ENCODE measurements at regions not wholly inside any gene's neighbourhood (a gene's known extent, or its start where the extent isn't known, plus 50 kb on each side); places are given as distances from the start of the nearest gene placed in this dataset.

DNA sequence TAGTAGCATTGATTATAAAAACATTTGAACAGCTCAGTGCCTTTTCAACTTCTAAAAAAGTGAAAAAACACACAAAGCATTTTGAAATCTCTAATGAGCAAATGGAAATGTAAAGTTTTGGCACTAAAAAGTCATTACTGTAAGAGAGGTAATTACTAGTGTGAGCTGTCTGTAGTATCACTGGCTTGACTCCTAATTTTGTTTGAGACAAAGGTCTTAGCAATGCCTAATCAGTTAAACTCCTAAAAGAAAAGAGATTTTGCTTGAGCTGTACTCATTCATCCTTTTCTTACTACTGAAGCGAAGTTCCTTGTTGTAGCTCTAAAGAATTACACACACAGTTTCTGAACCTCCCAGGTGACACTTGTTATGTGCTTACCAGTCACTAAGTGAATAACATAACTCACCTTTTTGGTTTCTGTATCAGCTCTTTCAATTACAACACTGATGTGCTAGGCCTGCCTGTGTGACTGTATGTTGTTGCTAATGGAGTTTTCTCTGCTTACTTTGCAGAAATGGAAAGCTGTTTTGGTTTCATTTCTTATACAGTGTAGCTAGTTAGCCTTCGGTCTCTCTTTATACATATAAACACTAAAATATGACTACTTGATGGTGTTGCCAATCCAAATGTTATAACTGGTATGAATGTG, 924.4 kb upstream of the TENM4 start:
- TF ChIP-seq POLR2A (IDR thresholded peaks at IDR 0.05) (no peak), EP300 (IDR thresholded peaks at IDR 0.05) (no peak)
- TF ChIP-seq, protein P1, sequence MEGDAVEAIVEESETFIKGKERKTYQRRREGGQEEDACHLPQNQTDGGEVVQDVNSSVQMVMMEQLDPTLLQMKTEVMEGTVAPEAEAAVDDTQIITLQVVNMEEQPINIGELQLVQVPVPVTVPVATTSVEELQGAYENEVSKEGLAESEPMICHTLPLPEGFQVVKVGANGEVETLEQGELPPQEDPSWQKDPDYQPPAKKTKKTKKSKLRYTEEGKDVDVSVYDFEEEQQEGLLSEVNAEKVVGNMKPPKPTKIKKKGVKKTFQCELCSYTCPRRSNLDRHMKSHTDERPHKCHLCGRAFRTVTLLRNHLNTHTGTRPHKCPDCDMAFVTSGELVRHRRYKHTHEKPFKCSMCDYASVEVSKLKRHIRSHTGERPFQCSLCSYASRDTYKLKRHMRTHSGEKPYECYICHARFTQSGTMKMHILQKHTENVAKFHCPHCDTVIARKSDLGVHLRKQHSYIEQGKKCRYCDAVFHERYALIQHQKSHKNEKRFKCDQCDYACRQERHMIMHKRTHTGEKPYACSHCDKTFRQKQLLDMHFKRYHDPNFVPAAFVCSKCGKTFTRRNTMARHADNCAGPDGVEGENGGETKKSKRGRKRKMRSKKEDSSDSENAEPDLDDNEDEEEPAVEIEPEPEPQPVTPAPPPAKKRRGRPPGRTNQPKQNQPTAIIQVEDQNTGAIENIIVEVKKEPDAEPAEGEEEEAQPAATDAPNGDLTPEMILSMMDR (IDR thresholded peaks at IDR 0.05): no peak

Data from sigmoid colon (tissue), 4 donors.